ENCODE measurements at regions not wholly inside any gene's neighbourhood (a gene's known extent, or its start where the extent isn't known, plus 50 kb on each side); places are given as distances from the start of the nearest gene placed in this dataset.
"Not testable (repeated sequence)": the region's sequence is repeated elsewhere in the genome, so short reads cannot be mapped to it uniquely, and the experiment has no call there.

DNA sequence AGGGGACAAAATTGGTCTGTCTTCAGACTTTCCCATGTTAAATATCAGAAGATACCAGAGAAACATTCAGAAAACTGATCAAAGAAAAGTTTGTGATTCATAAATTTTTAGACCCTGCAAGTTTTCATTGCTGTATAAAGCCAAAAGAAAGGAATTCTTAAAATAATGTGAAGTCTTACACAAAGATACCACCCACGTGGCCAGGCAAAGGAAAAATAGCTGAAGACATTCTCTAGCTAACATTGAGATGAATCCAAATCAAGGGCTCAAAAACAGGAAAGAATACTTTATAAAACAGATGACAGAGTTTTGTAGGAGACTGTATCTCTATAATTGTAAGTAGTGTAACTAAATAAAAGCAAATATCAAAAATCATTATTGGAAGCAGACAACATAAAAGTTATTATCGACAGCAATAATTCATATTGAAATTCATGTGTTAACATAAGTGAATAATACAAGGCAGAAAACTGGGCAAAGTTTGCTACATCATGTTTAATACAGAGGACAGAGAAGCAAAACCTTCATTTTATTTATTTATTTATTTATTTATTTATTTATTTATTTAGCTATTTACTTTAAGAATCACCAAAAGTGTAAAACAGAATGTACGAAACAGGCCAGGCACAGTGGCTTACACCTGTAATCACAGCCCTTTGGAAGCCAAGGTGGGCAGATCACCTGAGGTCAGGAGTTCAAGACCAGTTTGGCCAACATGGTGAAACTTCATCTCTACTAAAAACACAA lies 204.6 kb upstream of the SLIT2 start:
- no peak for DNase-seq (ENCODE audit: low read depth)

DNA sequence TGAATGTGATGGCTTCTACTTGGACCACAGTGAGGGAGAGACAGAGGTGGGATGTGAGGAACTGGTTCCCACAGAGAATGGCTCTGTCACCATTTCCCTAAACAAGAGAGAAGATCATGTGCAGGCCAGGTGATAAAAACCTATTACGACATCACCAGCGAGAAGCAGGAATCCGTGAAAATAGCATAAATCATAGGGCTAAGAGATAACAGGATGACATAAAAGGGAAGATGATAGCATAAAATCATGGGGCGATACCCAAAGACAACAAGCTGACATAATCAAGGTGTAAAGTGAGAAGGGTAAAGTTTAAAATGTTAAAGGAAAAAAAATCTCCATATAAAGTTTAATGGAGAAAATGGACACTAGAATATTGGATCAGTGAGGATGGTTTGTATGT lies 205.5 kb upstream of the SLIT2 start:
- no peak for DNase-seq (ENCODE audit: low read depth)

DNA sequence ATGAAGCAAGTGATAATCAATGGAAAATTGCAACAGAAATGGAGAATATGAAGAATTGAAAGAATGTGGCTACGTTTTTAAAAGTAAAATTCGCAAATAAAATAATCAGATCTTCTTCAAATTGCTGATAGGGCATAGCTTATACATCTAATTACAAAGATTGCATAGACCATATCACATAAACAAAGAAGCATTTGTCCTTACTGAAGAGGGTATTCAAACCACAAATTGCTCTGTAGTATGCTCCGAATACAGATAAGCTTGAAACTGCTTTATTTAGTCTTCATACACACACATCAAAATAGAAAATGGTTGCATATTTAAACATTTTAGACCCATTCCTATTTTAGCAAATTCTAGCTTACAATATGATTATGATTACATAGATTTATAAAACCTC lies 206.7 kb upstream of the SLIT2 start:
- DNase-seq (ENCODE audit: low read depth): no peak

DNA sequence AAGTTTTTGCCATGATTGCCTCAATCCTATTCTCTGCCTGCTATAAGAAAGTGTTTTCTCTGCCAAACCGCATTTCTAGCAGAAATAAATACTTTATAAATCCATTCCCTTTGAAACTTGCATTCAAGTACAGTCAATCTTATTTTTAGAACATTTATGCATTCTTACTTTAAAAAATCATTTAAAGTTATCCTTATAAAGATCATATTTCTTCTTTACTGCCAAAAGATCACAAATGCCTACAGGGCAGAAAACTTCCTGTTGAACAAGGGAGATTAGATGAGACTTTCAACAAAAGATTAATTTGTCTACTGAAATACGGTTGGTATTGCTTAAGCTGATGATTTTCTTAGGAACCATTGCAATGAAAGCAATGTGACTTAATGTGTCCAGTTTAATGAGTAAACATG lies 207.2 kb upstream of the SLIT2 start:
- no peak for DNase-seq (ENCODE audit: low read depth)

DNA sequence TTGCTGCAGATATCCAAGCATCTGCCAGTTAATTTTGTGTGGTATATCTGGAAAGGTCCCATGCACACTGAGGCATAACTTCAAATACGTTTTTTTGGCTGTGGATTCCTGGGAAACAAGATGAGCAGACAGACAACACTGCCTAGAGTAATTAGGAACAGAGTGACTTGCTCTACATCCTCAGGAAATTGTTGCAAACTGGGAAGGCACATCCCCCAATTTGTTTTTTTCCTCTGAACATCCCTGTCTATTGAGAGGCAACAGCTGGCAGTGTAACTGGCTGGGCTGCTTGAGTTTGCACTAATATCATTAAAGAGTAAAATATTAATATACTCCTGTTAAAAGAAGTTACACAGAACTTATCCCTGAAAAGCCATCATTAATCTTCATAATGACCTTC lies 207.7 kb upstream of the SLIT2 start:
- no peak for DNase-seq (ENCODE audit: low read depth)

DNA sequence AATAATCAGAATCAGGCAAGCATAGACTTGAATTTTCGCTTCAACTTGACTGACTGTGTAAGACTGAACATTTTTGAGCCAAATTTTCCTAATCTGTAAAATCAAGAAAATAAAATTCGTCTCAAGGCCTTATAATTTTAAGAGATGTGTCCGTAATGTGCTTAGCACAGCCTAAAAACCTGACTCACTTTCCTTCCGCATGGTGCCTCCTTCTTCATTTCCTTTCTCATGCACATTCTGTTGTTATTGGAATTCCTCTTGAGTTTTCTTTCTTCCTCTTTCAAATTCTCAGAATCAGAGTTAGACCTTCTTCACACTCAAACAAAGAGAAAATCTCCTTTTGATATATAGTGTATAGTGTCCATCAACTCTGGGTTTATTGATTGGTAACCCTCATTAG lies 208.9 kb upstream of the SLIT2 start:
- no peak for DNase-seq (ENCODE audit: low read depth)

DNA sequence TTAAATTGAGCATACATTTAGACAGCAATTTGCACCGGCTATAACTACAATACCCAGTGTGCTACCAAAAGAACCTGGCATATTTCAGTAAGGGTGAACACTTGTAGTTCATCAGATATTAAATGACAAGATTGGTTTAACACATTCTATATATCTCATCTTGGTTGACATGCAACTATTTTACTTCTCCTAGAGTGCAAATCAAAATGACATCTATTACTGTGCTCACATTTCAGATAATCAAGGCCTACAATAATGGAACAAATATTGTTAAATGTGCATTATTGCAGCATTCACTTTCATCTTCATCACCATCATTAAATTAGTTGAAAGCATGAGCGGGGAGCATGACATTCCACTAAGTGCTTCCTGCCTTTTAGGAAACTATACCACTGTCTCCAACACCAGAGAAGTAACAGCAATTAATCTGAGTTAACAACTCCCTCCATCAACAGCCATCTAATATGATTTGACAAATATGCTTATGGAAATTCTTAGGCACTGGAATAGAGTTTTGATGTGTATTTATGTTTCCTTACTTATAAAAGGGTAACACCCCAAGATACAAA lies 209.8 kb upstream of the SLIT2 start:
- DNase-seq (ENCODE audit: low read depth): no peak

DNA sequence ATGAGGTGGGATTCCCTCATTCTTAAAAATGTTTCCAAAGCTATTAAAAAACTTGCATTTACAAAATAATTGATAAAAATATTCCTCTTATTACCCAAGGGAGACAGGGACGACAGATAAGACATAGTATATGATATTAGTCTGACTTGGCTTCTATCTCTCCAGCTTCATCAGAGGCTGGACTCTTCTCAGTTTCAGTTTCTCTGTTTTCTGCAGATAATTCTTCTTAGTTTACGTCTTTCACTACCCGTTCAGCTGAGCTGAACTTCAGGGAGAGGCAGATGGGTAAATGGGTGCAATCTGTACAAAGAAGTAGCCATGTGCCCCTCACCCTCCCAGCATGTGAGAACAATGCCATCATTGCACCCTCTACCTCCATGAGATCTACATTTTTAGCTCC lies 214.0 kb upstream of the SLIT2 start:
- no peak for DNase-seq (ENCODE audit: low read depth)

DNA sequence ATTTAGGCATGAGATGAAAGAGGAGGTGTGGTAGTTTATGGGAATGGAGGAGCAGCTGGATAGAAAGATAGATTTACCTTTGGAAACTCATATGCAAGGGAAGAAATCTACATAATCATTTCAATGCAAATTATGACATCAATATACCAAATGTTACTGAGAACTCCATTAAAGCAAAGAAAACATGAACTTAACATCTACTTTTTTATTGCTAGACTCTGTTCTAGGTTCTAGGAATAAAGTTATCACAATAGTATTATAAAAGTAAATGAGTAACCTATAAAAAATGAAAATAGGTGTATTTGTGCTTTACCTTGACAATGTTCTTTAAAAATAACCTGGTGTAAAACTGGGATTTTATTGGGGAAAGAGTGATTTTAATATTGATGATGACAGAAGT lies 221.6 kb upstream of the SLIT2 start:
- DNase-seq (ENCODE audit: low read depth): no peak

DNA sequence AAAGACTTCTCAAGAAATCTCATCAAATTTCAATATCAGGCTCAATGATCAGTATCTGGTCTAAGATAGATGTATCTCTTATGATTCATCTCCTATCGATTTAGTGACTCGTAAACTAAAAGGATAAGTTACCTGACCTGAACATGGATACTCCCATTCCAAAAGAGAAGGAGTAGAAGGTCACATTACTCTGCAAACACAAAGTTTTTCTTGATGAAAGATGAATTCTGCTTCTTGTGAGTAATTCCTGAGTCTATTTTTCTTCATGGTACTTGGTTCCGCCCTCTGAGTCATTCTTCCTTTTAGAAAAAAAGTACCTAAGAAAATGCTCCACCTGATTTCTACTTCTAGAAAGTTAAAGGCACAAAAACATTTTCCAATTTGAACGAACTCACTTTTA lies 223.1 kb upstream of the SLIT2 start:
- DNase-seq (ENCODE audit: low read depth): no peak

DNA sequence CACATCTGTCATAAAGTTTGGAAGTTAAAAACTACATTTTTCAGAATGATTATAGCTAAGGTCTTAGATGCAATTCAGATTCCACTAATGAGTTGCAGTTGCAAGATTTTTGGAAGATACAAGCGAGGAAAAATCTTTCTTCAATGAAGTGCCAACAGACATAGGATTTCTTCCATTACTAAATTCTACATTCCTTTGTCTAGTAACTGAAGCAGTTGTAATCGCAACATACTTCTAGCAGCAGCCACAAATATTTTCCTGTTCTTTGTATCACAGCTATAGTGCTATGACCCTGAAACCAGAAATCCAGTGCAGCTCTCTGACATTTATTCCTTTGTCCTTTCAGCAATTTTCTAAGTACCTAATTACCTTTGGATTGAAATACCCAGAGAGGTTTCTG lies 225.2 kb upstream of the SLIT2 start:
- no peak for DNase-seq (ENCODE audit: low read depth)

DNA sequence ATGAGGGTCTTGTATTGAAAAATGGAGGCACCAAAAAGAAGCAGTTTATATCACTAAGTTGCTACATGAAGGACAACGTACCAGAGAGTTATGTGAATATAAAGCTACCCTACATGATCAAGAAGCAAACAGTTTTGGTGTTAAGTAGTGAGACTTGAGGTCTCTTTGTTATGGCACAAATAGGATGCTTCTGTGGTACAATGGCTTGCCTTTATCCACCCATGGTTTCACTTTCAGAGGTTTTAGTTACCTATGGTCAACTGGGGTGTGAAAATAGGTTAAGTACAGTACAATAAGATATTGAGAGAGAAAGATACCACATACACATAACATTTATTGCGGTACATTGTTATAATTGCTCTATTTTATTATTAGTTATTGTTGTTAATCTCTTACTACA lies 229.2 kb upstream of the SLIT2 start:
- no peak for DNase-seq (ENCODE audit: low read depth)

DNA sequence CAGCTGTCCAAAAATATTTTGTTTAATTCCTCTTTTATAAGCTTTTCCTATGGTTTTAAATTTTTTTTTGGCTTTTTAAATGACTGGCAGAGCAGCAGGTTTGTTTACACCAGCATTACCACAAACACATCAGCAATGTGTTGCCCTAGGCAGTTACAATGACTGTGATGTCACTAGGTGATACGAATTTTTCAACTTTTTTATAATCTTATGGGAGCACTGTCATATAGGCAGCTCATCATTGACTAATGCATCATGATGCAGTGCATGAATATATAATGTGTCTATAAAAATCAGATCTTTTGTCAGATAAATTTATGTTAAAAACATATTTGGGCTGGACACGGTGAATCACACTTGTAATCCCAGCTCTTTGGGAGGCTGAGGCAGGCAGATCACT lies 231.6 kb upstream of the SLIT2 start:
- no peak for DNase-seq (ENCODE audit: low read depth)

DNA sequence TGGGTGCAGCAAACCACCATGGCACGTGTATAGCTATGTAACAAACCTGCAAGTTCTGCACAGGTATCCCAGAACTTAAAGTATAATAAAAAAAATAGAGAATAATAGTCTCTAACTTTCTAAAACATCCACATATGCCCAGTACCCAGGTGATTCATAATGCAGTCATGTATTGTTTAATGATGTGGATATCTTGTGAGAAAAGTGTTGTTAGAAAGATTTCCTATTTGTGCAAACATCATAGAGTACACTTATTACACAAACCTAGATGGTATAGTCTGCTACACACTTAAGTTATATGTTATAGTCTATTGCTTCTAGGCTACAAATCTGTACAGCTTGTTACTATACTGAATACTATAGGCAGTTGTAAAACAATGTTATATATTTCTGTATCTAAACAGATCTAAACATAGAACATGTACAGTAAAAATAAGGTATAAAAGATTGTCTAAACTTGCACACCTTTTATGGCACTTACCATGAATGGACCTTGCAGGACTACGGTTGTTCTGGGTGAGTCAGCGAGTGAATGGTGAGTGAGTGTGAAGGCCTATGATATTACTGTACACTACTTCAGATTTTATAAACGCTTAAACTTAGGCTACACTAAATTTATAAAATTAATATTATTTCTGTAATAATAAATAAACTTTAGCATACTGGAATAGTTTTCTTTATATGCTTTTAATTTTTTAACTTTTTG lies 232.2 kb upstream of the SLIT2 start:
- no peak for DNase-seq (ENCODE audit: low read depth)

DNA sequence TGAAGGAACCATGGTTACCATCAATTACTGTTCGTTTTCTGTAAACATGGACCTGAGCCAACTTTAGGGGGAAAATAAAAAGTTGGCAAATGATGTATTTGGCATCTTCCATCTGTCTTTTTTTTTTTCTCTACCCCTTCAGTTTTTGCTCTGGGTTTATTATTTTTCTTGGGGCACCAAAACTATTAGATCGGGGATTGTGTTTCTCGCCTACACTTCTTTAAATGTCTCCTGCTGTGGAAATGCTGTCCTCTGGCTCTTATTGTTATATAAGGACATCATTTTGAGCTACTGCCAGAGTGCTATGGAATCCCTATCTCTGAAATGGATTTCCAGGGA lies 234.0 kb upstream of the SLIT2 start:
- DNase-seq (ENCODE audit: low read depth): no peak

DNA sequence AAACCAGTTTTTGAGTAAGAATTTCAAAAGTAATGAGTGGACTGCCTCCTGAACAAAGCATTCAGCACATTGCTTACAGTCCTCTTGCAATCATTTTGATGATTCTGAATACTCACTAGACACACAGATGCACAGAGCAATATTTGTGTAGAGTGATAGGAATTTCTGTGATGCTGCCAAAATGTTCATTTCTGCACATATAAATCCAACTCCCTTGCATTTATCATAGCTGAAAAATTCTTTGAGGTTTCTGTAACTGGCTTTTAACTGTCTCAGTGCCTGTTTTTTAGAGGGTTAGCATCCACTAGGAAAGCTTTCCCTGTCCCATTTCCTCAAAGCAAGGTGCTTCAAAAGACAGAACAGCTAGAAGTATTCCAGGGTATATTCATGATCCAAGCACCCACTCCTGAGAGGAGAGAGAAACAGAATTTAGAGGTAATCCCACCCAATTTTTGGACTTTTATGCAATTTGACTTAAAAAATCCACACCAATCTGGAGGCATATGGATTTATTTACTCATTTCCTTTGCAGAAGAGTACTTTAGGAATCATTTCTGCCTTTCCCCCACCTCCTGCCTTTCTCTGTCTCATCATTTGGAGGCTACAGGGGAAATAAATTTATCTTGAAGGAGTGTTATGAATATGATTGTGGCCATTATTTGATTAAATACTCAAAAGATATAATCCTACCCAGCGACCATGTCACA lies 234.5 kb upstream of the SLIT2 start:
- no peak for DNase-seq (ENCODE audit: low read depth)

DNA sequence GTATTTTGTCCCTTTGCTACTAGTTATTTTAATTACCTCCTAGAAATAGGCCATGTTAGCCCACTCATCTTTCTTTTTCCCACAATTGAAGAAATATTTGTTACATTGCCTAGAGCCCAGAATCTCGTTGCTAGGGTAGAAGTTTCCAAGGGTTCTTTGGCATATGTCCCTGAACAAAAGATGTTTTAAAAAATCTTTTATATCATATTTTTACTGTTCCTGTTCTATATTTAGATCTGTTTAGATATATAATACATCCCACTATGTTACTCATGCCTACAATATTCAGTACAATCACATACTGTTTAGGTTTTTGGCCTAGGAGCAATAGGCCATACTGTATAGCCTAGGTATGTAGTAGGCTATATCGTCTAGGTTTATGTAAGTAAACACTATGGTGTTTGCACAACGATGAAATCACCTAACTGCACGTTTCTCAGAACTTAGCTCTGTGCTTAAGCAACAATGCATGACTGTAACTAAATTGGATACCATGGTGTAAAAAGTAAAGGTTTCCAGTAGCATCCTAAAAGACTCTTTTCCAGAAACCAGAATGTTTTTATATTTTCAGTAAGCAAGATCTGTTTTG lies 236.0 kb upstream of the SLIT2 start:
- DNase-seq (ENCODE audit: low read depth): no peak

DNA sequence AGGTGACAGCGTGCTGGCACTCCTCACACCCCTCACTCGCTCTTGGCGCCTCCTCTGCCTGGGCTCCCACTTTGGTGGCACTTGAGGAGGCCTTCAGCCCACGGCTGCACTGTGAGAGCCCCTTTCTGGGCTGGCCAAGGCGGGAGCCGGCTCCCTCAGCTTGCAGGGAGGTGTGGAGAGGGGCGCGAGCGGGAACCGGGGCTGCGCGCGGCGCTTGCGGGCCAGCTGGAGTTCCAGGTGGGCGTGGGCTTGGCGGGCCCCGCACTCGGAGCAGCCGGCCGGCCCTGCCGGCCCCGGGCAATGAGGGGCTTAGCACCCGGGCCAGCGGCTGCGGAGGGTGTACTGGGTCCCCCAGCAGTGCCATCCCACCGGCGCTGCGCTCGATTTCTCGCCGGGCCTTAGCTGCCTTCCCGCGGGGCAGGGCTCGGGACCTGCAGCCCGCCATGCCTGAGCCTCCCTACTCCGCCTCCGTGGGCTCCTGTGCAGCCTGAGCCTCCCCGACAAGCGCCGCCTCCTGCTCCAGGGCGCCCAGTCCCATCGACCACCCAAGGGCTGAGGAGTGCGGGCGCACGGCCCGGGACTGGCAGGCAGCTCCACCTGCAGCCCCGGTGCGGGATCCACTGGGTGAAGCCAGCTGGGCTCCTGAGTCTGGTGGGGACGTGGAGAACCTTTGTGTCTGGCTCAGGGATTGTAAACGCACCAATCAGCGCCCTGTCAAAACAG lies 247.7 kb upstream of the SLIT2 start:
- DNase-seq (ENCODE audit: low read depth): not testable (repeated sequence)

DNA sequence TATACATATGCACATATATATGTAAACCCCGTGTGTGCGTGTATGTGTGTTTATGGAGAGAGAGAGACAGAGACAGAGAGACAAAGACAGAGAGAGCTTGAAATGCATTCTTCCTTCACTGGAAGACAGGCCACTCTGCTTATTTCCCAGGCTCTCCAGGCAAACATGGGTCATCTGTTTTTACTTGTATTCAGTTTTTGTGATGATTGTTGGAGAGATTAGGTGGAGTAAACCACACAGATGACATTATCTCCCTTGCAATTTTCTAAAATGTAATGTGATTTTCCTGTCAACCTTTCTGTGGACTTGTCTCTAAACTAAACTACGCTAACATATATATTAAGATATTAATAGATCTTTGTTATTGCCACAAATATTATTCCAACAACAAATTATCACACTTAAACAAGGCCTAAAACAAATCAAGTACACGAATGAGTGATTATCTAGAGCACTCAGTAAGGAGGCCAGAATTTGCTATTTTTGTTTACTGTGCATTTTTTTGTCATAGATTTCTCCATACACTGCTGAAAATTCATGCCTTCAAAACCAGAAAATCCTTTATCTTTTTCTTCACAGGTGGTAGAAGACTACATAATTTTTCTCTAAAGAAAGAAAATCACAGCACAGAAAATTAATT lies 251.8 kb upstream of the SLIT2 start:
- no peak for DNase-seq (ENCODE audit: low read depth)

DNA sequence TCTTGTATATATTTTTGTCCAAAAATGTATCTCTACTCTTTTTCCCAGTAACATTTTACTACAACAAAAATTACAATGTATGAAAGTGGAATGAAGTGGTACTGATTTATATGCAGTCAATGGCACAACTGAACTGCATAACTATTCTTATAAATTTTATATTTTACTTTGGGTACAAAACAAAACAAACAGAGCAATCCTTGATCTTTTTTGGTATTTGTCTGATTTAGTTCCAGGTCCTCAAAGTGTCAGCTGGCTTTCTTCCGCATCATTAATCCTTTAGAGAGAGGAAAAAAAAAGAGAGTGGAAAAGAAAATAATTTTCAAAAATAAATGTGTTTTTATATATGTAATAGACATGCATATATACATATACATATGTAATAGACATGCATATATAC lies 252.4 kb upstream of the SLIT2 start:
- no peak for DNase-seq (ENCODE audit: low read depth)

DNA sequence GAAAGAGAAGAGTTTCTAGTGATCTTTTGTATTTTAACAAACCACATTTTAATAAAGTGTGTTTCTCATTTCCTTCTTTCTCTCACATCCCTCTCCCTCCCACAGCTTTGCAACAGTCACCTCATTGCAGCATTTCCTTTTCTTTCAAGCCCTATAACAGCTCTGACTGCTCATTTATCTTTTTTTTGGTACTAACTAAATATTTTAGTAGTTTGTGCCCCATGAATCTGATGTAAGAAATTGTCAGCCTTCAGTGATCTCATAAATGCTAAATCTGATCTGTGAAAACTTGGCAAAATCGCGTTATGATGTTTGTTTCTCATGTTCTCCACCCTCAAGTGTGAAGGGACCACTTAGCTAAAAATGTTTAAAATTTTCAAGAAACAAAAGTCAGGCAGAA lies 258.5 kb upstream of the SLIT2 start:
- DNase-seq (ENCODE audit: low read depth): no peak

Data from stimulated activated CD8-positive, alpha-beta memory T cell treated with anti-CD3 and anti-CD28 coated beads, Interleukin-15, amount 100 ng/mL, for 1 hour (primary cell).